GM19452 (cell line): ENCODE measurements at regions not wholly inside any gene's neighbourhood (a gene's known extent, or its start where the extent isn't known, plus 50 kb on each side); places are given as distances from the start of the nearest gene placed in this dataset.

ENCODE experiments used
- ATAC-seq: cut with Tn5 transposase; IDR thresholded peaks from one replicate; pipeline ENCODE4 v1.9.1; 2021; ENCODE audit not compliant: unreplicated experiment

- no peak for ATAC-seq
These were observed 120.2 kb upstream of the TMEFF2 start for GRCh38 chr2:192314800-192315481.

GRCh38 chr2:192313773-192314172 lies 119.0 kb upstream of the TMEFF2 start:
- no peak for ATAC-seq

- no peak for ATAC-seq
These were observed 117.1 kb upstream of the TMEFF2 start for GRCh38 chr2:192311701-192312460.

GRCh38 chr2:192307530-192307929 lies 112.8 kb upstream of the TMEFF2 start:
- no peak for ATAC-seq

GRCh38 chr2:192298664-192299063 lies 103.9 kb upstream of the TMEFF2 start:
- no peak for ATAC-seq

GRCh38 chr2:192292478-192292877 lies 97.7 kb upstream of the TMEFF2 start:
- ATAC-seq, result no peak

GRCh38 chr2:192288295-192288694 lies 93.6 kb upstream of the TMEFF2 start:
- no peak for ATAC-seq

- no peak for ATAC-seq
These were observed 91.5 kb upstream of the TMEFF2 start for GRCh38 chr2:192286093-192286701.

- ATAC-seq, result no peak
These were observed 88.7 kb upstream of the TMEFF2 start for GRCh38 chr2:192283450-192283849.

- ATAC-seq, result no peak
These were observed 84.0 kb upstream of the TMEFF2 start for GRCh38 chr2:192278701-192279100.

GRCh38 chr2:192277494-192278109 lies 82.9 kb upstream of the TMEFF2 start:
- no peak for ATAC-seq

GRCh38 chr2:192275632-192276031 lies 80.9 kb upstream of the TMEFF2 start:
- ATAC-seq, result no peak

- ATAC-seq, result no peak
These were observed 72.8 kb upstream of the TMEFF2 start for GRCh38 chr2:192267484-192267883.

- no peak for ATAC-seq
These were observed 71.0 kb upstream of the TMEFF2 start for GRCh38 chr2:192265751-192266150.

GRCh38 chr2:192254444-192254843 lies 59.7 kb upstream of the TMEFF2 start:
- ATAC-seq, result no peak

- ATAC-seq, result no peak
These were observed 59.0 kb upstream of the TMEFF2 start for GRCh38 chr2:192253692-192254091.

GRCh38 chr2:192250961-192251360 lies 56.2 kb upstream of the TMEFF2 start:
- ATAC-seq, result no peak

GRCh38 chr2:192247456-192247855 lies 52.7 kb upstream of the TMEFF2 start:
- ATAC-seq, result no peak

GRCh38 chr2:192246297-192246696 lies 51.6 kb upstream of the TMEFF2 start:
- ATAC-seq, result no peak

- ATAC-seq, result no peak
These were observed 50.6 kb upstream of the TMEFF2 start for GRCh38 chr2:192245329-192245728.
